OCI-LY1 (cell line): ENCODE measurements at regions not wholly inside any gene's neighbourhood (a gene's known extent, or its start where the extent isn't known, plus 50 kb on each side); places are given as distances from the start of the nearest gene placed in this dataset.

Experiments
- H2AFZ ChIP-seq: fragments of 200-600 bp; sonication (generic), shearing (Covaris generic); 2 replicates; pipeline ENCODE4 v1.6.0; 2014; ENCODE audit warnings: antibody characterized with exemption, mild to moderate bottlenecking, low read length
- H3F3A ChIP-seq: fragments of 200-600 bp; sonication (generic), shearing (Covaris generic); 2 replicates; pipeline ENCODE4 v1.6.0; 2014; ENCODE audit warnings: mild to moderate bottlenecking, antibody characterized with exemption, low read length, moderate library complexity; ENCODE audit not compliant: insufficient read depth
- H3K27ac ChIP-seq: fragments of 200-600 bp; sonication (generic); 2 replicates; pipeline ENCODE4 v1.5.1; 2014; ENCODE audit warnings: low read length, mixed run types, mild to moderate bottlenecking, low read depth; ENCODE audit not compliant: poor library complexity, severe bottlenecking
- H3K27me3 ChIP-seq: fragments of 200-600 bp; sonication (generic); 2 replicates; pipeline ENCODE4 v1.6.0; 2014; ENCODE audit warnings: antibody characterized with exemption, mild to moderate bottlenecking, low read length, moderate library complexity; ENCODE audit not compliant: insufficient read depth
- H3K36me3 ChIP-seq: fragments of 200-600 bp; sonication (generic); 2 replicates; pipeline ENCODE4 v1.6.1; 2014; ENCODE audit warnings: mild to moderate bottlenecking, antibody characterized with exemption, low read length, moderate library complexity, mixed read lengths; ENCODE audit not compliant: insufficient read depth
- H3K4me1 ChIP-seq: fragments of 200-600 bp; sonication (generic); 2 replicates; pipeline ENCODE4 v1.5.1; 2014; ENCODE audit warnings: mild to moderate bottlenecking, low read length, moderate library complexity; ENCODE audit not compliant: insufficient read depth, severe bottlenecking
- H3K4me2 ChIP-seq: fragments of 200-600 bp; sonication (generic), shearing (Covaris generic); 2 replicates; pipeline ENCODE4 v1.6.1; 2014; ENCODE audit warnings: low read length
- H3K4me3 ChIP-seq: fragments of 200-600 bp; sonication (generic); 2 replicates; pipeline ENCODE4 v1.5.1; 2014; ENCODE audit warnings: low read length, low read depth, mild to moderate bottlenecking, mixed read lengths; ENCODE audit not compliant: poor library complexity, severe bottlenecking
- H3K79me2 ChIP-seq: fragments of 200-600 bp; shearing (Covaris generic); 2 replicates; pipeline ENCODE4 v1.6.1; 2016; ENCODE audit warnings: mixed run types, low read length, mixed read lengths; ENCODE audit not compliant: insufficient read depth
- H3K9ac ChIP-seq: fragments of 200-600 bp; sonication (generic), shearing (Covaris generic); 2 replicates; pipeline ENCODE4 v1.6.1; 2014; ENCODE audit warnings: mild to moderate bottlenecking, low read length, mixed read lengths
- H3K9me2 ChIP-seq: fragments of 200-600 bp; sonication (generic), shearing (Covaris generic); 2 replicates; pipeline ENCODE4 v1.6.1; 2014; ENCODE audit warnings: low read depth, mild to moderate bottlenecking, low read length, mixed read lengths
- H3K9me3 ChIP-seq: fragments of 200-600 bp; shearing (Covaris generic); 2 replicates; pipeline ENCODE4 v1.6.1; 2014; ENCODE audit warnings: low read length, mixed read lengths
- H4K20me1 ChIP-seq: fragments of 200-600 bp; sonication (generic), shearing (Covaris generic); 2 replicates; pipeline ENCODE4 v1.6.0; 2016; ENCODE audit warnings: mild to moderate bottlenecking, low read length; ENCODE audit not compliant: insufficient read depth
- EZH2 ChIP-seq: fragments of 200-600 bp; sonication (generic), shearing (Covaris generic); IDR thresholded peaks from 2 replicates; pipeline ENCODE4 v1.8.0; 2017; ENCODE audit warnings: borderline replicate concordance, mixed run types, mild to moderate bottlenecking, antibody characterized with exemption, low read length, moderate library complexity, mixed read lengths
- TF ChIP-seq, protein P1 (sequence below): fragments of 200-600 bp; sonication (generic), shearing (Covaris generic); IDR thresholded peaks from 2 replicates; pipeline ENCODE4 v1.5.1; 2017; ENCODE audit warnings: mild to moderate bottlenecking, antibody characterized with exemption, low read length, moderate library complexity, mixed read lengths

DNA sequence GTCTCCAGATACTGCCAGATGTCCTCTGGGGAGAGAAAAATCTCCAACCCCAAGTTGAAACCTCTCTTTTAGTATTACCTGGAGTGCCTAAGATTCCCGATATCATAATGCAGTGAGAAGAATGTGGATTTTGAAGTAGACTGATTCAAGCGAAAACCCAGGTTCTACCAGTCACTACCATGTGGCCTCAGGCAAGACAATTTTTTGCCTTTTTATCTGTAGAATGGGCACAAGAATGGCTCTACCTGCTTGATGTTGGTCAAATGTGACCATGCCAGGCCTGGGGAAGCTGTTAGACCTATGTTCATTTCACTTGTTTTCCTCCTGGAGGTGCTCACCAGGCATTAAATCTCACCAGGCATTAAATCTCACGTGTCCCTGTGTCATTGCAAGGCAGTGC is 131.3 kb downstream of the DDX1 start:
- TF ChIP-seq, protein P1, sequence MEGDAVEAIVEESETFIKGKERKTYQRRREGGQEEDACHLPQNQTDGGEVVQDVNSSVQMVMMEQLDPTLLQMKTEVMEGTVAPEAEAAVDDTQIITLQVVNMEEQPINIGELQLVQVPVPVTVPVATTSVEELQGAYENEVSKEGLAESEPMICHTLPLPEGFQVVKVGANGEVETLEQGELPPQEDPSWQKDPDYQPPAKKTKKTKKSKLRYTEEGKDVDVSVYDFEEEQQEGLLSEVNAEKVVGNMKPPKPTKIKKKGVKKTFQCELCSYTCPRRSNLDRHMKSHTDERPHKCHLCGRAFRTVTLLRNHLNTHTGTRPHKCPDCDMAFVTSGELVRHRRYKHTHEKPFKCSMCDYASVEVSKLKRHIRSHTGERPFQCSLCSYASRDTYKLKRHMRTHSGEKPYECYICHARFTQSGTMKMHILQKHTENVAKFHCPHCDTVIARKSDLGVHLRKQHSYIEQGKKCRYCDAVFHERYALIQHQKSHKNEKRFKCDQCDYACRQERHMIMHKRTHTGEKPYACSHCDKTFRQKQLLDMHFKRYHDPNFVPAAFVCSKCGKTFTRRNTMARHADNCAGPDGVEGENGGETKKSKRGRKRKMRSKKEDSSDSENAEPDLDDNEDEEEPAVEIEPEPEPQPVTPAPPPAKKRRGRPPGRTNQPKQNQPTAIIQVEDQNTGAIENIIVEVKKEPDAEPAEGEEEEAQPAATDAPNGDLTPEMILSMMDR, result no peak
- no peak for TF ChIP-seq EZH2
- Histone ChIP-seq H3K4me3 (no peak overlapping the region), H4K20me1 (no peaks in the 10 kb centered on the region), H3K9me2 (no peaks in the 10 kb centered on the region), H3K4me1 (no peaks in the 10 kb centered on the region), H3K79me2 (no peaks in the 10 kb centered on the region), H3K9ac (no peak overlapping the region), H3K9me3 (no peaks in the 10 kb centered on the region), H3F3A (no peaks in the 10 kb centered on the region), H3K4me2 (no peak overlapping the region), H3K36me3 (no peaks in the 10 kb centered on the region), H2AFZ (no peak overlapping the region), H3K27me3 (peaks cover 6% of the 10 kb centered on the region; the same call in 1 of the 2 replicates), H3K27ac (no peak overlapping the region)

GRCh38 chr2:15724235-15724634 is 132.6 kb downstream of the DDX1 start:
- Histone ChIP-seq H3K4me2 (no peak overlapping the region), H2AFZ (no peak overlapping the region), H3K4me1 (no peaks in the 10 kb centered on the region), H4K20me1 (no peaks in the 10 kb centered on the region), H3K9me3 (no peaks in the 10 kb centered on the region), H3K79me2 (no peaks in the 10 kb centered on the region), H3K9ac (no peak overlapping the region), H3K36me3 (no peaks in the 10 kb centered on the region), H3K27ac (no peak overlapping the region), H3F3A (no peaks in the 10 kb centered on the region), H3K9me2 (no peaks in the 10 kb centered on the region), H3K27me3 (peaks cover 6% of the 10 kb centered on the region; the same call in 1 of the 2 replicates), H3K4me3 (no peak overlapping the region)
- TF ChIP-seq, protein P1, result no peak
- TF ChIP-seq EZH2, result no peak

- H4K20me1 ChIP-seq, result no peaks in the 10 kb centered on the region
- no peaks in the 10 kb centered on the region for H3K79me2 ChIP-seq
- H3K36me3 ChIP-seq, result no peaks in the 10 kb centered on the region
- no peak overlapping the region for H3K27ac ChIP-seq
- H3K4me3 ChIP-seq, result no peak overlapping the region
- H3K4me2 ChIP-seq, result no peak overlapping the region
- H3K9me3 ChIP-seq, result no peaks in the 10 kb centered on the region
- no peak overlapping the region for H3K9ac ChIP-seq
- H3K9me2 ChIP-seq, result no peaks in the 10 kb centered on the region
- H2AFZ ChIP-seq, result no peak overlapping the region
- peaks cover 6% of the 10 kb centered on the region; the same call in 1 of the 2 replicates for H3K27me3 ChIP-seq
- H3K4me1 ChIP-seq, result no peaks in the 10 kb centered on the region
- no peaks in the 10 kb centered on the region for H3F3A ChIP-seq
- TF ChIP-seq EZH2, result no peak
- TF ChIP-seq, protein P1, result no peak
These were observed 133.6 kb downstream of the DDX1 start for GRCh38 chr2:15725101-15725781.
